Stimulated activated CD4-positive, alpha-beta T cell treated with anti-CD3 and anti-CD28 coated beads, Interleukin-2, amount 100 ng/mL, for 24 hours (primary cell): ENCODE measurements at regions not wholly inside any gene's neighbourhood (a gene's known extent, or its start where the extent isn't known, plus 50 kb on each side); places are given as distances from the start of the nearest gene placed in this dataset.
"Not testable (repeated sequence)": the region's sequence is repeated elsewhere in the genome, so short reads cannot be mapped to it uniquely, and the experiment has no call there.

Source experiments
- DNase-seq, 2 donors: peaks; one replicate each; pipeline ENCODE4 v3.0.0-alpha.2; 2020

DNA sequence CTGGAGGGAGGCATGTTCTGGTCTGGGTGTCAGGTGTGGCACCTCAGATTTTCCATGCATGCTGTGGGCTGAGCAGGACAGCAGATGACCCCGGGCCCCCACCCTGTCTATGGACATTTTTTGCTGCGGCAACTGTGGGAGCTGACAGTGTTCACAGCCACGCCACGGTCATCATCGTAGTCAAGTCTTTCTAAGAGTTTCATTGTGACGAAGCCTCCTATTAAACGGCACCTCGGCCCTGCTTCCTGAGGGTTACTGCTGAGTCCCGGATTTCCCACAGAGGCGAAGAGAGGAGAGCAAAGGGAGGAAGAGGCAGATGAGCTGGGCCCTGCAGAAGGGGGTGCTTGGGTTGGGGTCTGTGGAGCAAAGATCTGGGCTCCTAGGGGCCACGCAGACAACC lies 152.1 kb upstream of the POTEB2 start:
- DNase-seq: not testable (repeated sequence)

DNA sequence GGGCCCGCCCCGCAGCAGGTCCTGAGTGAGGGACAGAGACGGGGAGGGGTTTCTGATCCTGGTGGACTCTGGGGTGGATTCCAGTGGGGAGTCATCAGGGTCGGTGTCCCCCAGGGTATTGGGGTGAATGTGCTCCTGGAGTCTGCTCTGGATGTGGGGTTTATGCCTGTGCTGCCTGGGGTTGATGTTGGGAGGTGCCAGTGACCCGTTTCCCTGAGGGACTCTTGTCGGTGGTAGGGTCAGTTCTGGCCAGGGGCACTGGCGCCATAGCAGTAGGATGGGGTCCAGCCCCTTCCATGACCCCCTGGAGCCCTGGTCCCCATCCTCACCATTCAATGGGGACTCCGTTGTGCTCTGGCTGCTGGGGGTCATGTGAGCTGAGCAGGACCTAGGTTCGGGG lies 151.2 kb upstream of the POTEB2 start:
- DNase-seq: not testable (repeated sequence)

DNA sequence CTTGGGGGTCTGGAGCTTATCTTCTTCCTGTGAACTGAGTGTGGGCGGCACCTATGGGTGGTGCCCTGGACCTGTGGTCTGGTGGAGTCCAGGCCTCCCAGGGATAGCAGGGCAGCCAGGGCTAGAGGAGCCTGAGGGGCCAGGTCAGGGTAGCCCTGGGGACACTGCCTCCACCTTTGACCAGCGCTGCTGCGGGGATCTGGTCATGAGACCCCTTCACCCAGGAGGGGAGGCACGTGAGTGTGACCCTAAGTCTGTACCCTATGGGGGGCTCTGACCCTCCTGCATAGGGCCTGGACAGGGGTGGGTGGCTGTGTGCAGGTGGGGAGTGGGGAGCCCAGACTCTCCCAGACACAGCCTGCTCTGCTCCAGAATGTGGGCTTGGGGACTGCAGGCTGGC lies 150.5 kb upstream of the POTEB2 start:
- DNase-seq: not testable (repeated sequence)

DNA sequence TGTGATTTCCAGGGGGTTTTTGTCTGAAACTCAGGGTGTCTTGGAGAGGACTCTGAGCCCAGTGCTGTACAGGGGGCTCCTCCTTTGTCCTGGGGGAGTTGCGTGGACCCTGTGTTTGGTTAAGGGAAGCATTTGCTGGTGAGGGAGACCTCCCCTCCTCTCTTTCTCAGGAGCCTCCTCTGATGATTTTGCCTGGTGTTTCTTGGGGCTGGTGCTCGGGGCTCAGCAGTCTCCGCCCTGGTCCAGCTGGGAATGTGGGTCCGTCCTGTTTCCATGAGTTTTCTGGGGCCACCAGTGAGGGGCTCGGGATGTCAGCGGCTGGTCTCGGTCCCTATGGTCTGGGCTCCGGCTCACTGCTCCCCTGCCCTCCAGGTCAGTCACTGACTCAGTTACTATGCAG lies 149.1 kb upstream of the POTEB2 start:
- not testable (repeated sequence) for DNase-seq

DNA sequence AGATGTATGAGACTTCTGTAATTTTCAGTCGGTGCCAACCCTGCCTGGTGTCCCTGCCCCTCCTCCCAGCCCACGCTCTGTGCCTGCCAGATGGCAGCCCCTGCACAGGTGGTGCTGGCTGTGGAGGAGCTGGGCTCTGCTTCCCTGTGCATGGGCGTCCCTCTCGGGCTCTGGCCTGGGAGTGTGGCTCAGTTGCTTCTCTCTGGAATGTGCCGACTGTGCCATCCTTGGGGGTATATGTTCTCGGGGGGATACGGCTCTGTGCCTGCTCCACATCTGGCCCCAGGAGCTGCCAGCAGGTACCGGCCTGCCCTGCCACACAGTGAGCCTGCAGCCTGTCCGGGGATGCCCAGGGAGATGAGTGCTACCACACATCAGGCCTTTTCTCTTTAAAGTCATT lies 147.2 kb upstream of the POTEB2 start:
- not testable (repeated sequence) for DNase-seq

DNA sequence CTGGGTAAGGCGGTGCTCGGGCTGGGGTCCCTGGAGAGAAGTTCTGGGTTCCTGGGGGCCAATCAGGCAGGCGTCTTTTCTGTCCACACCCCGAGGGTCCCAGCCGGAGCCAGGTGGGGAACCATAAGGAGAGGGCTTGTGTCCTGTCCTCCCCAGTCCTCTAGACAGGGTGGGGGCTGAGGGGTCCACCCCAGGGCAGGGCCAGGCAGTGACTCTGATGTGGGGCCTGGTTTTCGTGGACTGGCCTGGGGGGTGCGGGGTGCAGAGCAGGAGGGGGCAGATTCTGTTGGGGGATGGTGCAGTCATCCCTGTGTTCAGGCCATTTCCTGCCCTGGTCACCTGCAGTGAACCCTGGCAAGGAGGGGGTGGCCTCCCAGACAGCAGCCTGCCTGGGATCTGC lies 143.5 kb upstream of the POTEB2 start:
- DNase-seq: not testable (repeated sequence)

DNA sequence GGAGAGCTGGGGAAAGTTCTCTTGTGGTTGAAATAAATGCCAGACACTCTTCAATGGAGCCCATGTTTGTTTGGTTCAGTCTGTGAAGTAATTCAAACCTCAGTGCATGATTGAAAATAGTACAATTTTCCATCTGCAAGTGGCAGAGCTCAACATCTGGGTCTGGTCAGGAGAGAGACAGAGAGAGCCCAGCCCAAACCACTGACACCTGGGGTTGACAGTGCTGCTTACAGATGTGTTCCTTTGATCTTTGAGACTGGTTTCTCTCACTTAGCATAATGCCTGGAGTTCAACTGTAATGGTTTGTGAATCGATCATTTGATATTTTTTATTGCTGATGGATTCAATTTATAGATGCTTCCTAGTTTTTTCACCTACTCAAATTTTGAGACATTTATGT lies 137.3 kb upstream of the POTEB2 start:
- not testable (repeated sequence) for DNase-seq

DNA sequence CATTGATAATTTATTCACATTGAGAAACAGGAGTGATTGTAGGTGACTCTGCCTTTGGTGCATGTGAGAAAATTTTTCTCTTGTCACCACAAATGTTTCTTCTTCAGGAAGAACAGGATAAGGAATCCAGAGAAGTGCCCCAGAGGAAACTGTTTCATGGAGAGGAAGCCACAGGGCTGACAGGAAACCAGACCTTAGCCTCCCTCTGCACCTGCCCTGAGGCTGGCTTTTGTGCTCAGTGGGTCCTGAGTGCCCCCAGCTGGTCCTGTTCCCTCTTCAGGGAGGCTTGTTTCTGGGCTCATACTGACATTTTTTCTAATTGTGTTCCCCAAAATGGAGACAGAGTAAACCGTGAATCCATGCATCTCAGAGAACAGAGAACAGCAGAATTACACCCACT lies 135.8 kb upstream of the POTEB2 start:
- not testable (repeated sequence) for DNase-seq

DNA sequence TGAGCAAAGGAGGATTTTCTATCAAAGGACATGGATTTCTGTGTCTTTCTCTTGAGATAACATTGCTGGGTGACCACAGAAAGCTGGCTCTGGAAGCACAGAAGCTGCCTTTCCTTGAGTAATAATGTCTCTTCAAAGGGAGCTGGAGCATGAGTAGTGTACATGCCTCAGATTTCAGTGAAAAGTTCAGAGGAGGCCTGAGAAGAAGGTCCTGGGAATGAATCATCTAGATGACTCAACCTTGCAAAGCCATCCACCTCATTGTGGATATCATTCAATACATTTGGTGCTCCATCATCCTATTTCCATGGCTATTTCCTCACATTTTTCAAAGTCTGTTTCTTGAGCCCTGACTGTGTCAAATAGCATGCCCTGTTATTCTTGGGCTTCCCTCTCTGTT lies 125.6 kb upstream of the POTEB2 start:
- not testable (repeated sequence) for DNase-seq

DNA sequence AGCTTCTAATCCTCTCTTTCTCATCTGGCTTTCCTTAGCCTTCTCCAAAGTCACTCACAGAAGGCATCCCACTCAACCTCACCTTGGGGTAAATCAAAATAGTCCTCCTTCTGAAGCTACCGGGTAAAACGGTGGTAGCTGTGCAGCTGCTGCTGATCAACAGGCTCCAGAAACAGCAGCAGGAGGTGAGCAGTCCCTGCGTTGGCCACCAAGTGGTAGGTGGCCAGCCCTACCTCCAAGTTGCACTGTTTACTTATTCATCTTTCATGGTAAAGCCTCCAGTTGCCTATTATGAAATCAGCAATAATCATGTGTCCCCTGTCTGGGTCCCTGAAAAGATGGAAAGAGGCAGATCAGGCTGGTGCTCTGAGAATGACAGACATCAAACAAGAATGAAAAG lies 125.1 kb upstream of the POTEB2 start:
- not testable (repeated sequence) for DNase-seq

DNA sequence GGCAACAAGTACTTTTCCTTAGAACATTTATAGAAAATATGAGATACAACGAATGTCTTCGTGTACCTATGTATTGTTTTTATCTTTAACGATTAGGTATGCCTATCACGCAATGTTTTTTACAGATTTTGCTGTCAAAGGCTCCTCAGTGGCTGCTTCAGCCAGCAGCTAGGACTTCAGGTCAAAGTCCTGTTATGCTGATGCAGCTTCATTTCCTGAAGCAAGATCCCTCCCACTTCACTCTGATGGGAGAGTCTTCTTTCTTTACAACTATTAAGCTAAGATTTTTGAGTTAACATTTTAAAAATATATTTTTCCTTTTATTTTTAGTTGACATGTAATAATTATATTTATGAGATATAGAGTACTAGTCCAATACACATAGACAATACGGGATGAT lies 120.7 kb upstream of the POTEB2 start:
- DNase-seq: not testable (repeated sequence)

DNA sequence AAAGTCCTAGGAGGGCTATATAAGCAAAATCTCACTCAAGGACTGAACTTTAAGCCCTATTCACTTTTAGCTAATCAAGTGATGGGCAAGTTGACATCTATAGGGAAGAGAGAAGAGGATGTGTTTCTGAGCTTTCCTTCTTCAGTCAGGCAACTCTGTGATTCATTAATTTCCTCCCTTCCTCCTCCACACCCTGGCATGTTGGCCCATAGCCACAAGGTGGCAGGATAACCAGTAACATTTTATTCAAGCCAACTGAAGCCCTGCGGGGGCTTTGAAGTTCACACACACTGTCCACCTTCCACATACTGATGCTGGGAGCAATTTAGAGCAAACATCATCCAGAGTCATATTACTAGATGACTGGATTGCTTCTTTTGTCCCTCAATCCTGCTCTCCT lies 111.9 kb upstream of the POTEB2 start:
- DNase-seq: not testable (repeated sequence)

DNA sequence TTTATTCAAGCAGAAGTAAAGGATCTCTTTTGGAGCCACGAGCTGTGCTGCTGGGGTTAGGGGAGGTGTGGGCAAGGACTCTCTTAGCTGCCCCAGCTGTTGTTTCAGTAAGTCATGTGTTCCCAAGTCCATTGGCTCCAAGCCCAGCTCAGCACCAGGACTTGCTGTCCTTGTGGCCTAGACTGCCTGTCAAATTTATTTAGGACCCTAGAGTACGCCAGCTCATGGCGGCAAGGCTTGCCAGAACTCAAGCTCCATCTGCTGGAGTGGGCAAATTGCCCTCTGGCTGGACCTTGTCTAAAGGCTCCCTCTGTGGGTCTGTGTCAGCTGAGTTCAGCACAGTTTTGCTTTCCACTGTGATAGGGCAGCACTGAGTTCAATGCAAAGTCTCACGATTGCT lies 106.6 kb upstream of the POTEB2 start:
- DNase-seq: not testable (repeated sequence)

DNA sequence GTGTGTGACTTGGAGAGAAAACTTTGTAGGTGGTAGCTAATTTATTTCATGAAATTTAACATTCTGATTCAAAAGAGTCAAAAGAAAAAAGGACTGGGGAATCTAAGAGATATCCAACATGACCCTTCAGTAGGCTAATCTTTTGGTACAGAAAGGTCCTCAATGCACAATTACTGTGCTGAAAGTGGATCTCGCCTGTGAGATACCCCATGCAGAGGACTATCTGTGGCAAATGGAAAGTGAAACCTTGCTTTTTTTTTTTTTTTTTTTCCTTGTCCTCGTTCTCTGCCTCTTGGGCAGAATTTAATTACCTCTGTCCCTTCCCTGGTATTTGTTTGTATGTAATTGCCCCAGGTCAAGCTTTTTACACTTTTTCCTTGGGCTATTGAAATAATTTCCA lies 93.2 kb upstream of the POTEB2 start:
- not testable (repeated sequence) for DNase-seq

DNA sequence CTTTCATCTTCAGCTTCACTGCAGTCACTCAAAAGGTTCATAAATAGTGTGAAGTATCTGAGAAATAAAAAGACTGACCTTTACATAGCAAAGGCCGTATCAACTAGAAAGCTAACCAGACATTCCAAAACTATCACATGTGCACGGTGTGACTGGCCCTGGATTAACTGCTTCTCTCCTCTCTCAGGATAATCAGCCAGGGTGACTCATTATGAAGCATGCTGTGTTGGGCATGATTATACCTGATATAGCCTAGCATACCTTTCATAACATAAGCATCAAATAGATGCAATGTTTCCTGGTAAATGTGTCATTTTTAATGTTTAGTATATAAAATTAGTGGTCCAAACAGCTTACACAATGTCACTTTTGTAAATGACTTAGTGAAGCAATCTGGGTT lies 63.2 kb upstream of the POTEB2 start:
- DNase-seq: not testable (repeated sequence)
